LHCN-M2 (cell line): ENCODE measurements at regions not wholly inside any gene's neighbourhood (a gene's known extent, or its start where the extent isn't known, plus 50 kb on each side); places are given as distances from the start of the nearest gene placed in this dataset.

Experiments
- DNase-seq: peaks from one replicate; pipeline ENCODE4 v3.0.0-alpha.2; 2012; ENCODE audit warnings: low read depth

DNA sequence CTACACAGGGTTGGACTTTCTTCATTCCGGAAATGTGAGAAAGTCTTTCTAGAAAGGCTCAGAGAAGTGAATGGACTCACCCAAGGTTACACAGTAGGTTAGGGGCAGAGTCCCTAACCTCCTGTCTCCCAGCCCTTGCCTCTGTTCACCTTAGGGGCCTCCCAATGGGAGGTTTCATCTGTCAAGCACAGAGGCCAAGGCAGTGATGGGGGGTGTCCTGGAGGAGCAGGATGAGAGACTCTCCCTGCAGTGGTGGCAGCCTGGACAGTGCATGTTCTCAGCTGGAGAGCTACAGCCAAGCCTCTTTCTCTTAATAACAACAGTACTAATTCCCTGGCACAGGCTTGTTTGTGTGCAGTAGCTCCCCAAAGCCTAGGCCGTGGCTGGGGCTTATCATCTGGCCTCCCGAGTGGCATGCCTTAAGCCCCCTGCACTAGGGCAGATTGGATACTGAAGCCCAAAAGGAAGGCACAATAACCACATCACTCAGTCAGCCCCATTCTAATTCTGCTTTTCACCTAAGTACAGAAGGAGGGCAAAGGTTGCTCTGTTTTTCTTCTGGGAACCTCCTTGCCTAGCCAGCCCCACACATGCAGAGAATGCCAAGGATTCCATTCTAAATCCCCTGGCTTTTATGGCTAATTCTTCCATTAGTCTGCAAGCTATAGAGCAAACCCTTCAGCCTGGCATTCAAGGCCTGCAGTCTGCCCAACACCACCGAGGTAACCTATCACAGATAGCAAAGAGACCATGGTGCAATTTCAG, 50.2 kb upstream of the XPA start:
- no peak for DNase-seq

DNA sequence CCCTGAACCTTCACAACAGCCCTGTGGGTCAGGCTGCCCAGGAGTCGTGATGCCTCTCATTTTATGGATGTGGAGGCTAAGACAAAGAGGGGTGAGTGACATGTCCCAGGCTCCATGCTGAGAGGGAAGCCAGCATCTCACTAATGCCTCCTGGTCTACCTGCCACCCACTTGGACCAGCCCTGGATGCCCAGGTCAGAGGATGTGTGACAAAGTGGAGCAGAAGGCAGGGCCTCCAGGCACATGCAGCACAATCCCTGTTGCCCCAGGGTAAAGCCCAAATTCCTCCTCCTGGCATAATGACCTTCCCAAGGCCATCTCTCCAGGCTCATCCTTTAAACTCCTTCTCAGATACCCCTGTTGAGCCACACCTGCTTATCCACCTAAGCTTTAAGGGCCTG, 51.4 kb upstream of the XPA start:
- DNase-seq: no peak

DNA sequence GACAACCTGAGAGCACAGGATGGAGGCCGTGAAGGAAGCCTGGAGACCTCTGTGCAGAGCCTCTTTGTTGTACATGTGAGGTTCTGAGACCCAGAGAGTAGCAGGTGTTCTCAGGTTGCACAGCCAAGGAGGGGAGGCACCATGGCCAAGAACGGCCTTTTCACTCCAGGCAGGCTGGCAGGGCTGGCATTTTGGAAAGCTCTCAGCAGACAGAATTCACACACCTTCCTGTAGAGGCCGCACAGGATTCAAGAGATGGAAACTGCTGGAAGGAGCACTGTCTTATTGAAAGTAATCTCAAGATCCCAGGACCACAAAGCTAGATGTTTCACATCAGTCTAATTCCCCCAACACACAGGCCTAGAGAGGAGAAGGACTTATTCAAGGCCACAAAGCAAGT, 52.8 kb upstream of the XPA start:
- DNase-seq: no peak

DNA sequence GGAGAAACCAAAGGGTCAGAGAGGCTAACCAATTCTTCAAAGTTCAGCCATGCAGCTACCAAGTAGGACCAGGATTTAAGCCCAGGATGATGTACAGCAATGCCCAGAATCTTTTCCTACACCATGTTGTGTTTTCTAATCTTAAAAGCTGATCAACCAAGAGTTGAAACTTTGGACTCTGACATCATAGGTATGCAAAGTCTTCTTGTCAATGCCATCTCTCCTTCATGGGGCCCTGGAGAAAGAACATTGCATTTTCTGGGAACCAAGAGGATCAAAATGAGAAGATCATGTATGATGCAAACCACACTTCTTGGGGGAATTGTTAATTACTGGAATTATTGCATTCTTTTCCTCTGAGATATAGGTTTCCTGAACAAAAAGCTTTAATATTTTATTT, 54.4 kb upstream of the XPA start:
- DNase-seq: no peak

- no peak for DNase-seq
Measured at GRCh38 chr9:97752274-97752673, 55.1 kb upstream of the XPA start.

- DNase-seq: no peak
Measured at GRCh38 chr9:97753364-97753763, 56.2 kb upstream of the XPA start.

DNA sequence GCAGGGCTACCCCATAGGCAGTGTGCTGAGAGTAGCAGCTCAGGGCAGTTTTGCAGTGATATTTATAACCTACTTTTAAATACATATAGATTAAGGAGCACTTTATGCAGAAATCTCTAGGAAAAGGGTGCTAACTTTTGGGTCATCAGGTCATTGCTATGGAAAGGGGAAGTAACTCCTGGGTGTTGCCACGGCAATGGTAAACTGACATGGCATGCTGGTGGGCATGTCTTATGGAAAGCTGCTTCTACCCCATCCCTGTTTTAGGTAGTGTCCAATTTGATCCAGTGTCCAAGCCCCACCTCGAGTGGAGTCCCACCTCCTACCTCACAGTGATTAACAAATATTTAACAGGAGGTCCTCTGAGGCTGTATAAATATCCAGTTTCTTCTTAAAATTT, 56.8 kb upstream of the XPA start:
- no peak for DNase-seq

DNA sequence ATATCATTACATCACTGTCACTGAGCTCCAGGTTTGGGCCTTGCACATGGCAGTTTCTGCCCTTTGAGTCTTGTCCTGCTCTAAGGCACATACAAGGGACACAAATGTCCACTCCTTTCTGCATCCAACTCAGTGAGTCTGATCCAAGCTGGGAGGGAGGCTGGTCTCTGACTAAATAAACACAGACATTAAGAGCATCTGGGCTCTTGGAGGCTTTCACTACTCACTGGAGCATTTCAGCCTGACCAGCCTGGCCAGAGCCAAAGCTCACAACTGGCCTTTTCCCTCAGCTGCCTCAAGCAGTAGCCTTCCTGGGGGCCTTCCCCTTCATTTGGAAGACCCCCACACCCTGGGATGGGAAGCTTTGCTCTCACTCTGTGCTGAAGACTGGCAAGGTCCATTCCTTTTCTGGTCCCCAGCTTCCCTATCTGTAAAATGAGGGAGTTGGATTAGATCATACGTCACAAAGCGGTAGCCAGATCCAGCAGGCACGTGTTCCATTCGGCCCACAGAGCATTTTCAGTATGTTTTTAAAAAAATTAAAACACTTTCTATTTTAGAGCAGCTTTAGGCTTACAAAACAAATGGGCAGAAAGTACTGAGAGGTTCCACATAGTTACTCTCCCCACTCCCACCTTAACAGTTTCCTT, 58.6 kb upstream of the XPA start:
- DNase-seq: no peak

GRCh38 chr9:97756991-97757390, 59.9 kb upstream of the XPA start:
- no peak for DNase-seq

DNA sequence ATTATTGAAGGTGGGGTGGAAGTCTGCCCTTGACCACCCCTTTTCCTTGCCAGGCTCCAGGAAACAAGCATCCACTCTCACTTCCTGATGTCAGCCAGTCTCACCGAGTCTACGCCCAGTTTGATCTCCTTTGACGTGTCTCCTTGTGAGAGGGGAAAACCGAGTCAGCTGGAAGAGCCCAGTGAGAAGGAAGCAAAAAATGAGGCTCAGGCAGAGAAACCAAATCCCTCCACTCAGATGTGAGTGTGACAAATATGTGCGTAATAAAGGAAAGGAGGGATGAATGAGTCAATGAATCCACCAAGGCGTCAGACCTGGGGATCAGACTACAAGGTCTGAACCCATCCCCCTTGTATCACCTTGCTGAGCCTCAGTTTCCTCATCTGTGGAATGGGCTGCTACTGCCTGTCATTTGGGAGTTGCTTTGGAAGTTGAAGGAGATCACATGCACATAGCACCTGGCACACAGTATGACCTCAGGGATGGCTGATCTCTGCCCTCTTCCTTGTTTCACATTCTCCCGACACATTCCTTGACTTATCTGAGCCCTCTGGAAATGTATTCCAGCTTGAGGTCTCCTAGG, 61.3 kb upstream of the XPA start:
- no peak for DNase-seq

DNA sequence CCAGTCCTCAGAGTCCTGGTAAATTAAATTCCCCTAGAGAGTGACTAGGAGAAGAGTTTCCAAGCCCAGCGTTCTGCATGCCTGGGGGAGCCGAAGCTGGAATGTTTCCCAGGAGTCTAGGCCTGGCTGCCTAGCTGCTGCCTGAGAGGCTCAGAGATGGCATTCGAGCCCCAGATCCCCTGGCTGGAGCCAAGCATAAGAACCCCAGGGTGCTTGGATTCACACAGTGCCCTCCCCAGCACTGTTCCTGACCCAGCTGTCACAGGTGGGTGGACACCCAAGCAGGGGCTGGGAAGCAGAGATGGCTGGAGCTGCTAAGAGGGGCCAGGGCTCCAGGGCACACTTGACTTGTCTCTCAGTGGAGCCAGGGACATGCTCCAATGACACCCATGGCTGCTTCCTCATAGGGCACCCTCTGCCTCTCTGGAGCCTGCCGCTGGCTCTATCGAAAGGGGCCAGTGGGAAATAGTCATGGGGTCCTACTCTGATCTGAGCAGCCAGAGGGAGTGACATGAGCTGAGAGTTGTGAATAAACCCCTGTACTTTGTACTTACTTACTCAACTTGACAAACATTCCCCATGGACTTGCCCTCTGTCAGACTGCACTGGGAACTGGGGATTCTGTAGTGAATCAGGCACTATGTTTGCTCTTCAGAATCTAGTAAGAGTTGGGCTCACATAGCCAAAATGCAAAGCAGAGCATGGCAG, 62.6 kb upstream of the XPA start:
- DNase-seq: no peak

GRCh38 chr9:97761056-97761598, 64.0 kb upstream of the XPA start:
- DNase-seq: no peak

DNA sequence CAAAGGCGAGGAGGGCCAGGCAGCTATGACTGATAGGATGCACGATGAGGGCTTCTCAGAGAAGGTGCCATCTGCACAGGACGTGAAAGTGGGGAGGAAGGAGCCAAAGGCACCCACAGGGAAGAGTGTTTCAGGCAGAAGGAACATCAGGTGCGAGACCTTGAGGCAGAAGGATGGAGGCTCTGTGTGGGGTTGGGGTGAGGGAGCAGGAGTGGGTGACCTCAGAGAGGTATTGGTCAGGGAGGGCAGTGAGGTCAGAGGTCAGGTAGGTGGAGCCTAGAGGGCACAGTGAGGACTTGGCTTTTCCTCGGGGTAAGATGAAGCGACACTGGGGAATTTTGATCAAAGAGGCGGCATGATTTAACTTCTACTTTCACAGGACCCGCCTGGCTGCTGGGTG, 64.7 kb upstream of the XPA start:
- DNase-seq: no peak

- no peak for DNase-seq
Measured at GRCh38 chr9:97763874-97764273, 66.7 kb upstream of the XPA start.

- peak; percentile 68 for DNase-seq
Measured at GRCh38 chr9:97766092-97766491, 69.0 kb upstream of the XPA start.

DNA sequence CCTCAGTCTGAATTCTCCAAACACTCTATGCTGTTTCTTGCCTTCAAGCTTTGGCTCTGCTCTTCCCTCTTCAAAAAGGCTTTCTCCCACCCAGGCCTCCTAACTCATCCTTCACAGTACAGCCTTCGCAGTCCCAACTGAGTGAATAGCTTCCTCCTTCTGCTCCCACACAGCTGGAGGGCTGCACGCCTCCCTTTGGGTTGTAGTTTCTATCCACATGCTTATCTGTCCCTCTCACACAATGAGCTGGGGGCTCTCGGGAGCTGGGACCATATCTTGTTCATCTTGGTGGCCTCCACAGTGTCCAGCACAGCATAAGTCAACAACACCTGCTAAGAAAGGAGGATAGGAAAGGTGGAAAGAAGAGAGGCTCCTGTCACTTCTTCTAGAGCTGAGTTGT, 69.5 kb upstream of the XPA start:
- no peak for DNase-seq

- DNase-seq: no peak
Measured at GRCh38 chr9:97767891-97768290, 70.8 kb upstream of the XPA start.

DNA sequence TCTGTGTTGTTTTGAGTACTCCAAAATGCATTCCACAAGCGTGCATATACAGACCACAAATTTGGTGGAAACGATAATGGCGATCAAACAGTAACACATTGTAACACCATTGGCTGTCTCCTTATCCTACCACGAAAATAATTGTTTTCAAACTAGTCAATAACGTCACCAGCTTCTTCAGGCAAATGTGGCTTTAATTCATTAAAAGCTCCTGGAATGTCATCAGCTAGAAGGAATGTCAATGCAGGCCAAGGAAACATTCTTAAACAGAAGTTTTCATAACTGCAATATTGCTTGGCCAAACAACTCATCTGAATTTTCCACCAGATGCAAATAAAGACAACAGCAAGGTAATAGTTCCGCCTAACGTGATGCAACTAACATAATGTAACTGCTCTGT, 71.6 kb upstream of the XPA start:
- peak; percentile 36 for DNase-seq

DNA sequence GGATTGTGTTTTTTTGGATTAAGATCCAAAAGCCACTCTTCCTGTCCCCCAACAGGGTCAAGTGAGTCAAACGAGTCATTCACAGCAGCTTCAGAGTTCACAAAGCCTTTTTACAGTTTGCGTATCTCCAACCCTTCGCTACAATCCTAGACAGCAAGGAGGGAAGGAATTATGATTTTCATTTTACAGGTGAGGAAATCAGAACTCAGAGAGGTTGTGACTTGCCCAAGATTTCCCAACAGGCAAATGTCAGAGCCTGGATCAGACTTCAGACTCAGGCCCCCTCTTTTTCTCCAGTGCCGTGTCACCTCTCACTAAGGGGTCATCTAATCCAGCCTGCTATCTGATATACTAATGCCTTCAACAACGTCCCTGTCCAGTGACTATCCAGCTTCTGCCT, 72.1 kb upstream of the XPA start:
- peak; percentile 21 for DNase-seq

DNA sequence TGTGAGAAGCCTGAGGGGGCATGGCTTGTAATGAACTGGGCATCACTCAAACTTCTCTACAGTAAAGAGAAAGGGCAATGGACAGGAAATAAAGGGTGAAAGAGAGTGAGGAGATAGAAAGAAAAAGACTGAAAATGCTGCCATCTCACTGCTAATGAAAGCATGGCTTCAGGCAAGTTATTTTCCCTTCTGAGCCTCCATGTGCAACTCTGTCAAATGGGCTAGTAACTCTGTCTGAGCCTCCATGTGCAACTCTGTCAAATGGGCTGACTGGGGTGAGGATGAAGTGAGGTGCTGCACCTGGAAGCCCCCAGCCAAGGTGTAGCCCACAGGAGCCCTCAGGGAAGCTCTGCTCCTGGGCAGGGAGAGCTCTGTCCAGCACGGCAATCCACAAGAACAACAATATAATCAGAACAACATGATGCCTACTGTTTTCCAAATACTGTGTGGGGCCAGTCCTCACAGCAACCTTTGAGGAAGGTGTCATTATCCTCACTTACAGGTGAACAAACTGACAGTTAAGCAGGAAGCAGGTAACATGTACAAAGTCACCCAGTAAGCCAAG, 73.8 kb upstream of the XPA start:
- DNase-seq: no peak

- DNase-seq: no peak
Measured at GRCh38 chr9:97771641-97772040, 74.5 kb upstream of the XPA start.

GRCh38 chr9:97772145-97772544, 75.0 kb upstream of the XPA start:
- DNase-seq: no peak
